ENCODE measurements at regions not wholly inside any gene's neighbourhood (a gene's known extent, or its start where the extent isn't known, plus 50 kb on each side); places are given as distances from the start of the nearest gene placed in this dataset.

GRCh38 chr13:99636306-99636705, 135.0 kb downstream of the TM9SF2 start:
- TF ChIP-seq CTCF (IDR thresholded peaks at IDR 0.05; ENCODE audit: borderline replicate concordance, extremely low read depth, low read length, poor library complexity, severe bottlenecking) (no peak), EZH2 (IDR thresholded peaks at IDR 0.05; ENCODE audit: borderline replicate concordance, low read depth, low read length, severe bottlenecking) (no peak)
